NCI-H1105 (cell line): ENCODE measurements at regions not wholly inside any gene's neighbourhood (a gene's known extent, or its start where the extent isn't known, plus 50 kb on each side); places are given as distances from the start of the nearest gene placed in this dataset.

ENCODE experiments used
- DNase-seq: peaks from one replicate; lab custom pipeline; 2025; lab: John Stamatoyannopoulos, UW

DNA sequence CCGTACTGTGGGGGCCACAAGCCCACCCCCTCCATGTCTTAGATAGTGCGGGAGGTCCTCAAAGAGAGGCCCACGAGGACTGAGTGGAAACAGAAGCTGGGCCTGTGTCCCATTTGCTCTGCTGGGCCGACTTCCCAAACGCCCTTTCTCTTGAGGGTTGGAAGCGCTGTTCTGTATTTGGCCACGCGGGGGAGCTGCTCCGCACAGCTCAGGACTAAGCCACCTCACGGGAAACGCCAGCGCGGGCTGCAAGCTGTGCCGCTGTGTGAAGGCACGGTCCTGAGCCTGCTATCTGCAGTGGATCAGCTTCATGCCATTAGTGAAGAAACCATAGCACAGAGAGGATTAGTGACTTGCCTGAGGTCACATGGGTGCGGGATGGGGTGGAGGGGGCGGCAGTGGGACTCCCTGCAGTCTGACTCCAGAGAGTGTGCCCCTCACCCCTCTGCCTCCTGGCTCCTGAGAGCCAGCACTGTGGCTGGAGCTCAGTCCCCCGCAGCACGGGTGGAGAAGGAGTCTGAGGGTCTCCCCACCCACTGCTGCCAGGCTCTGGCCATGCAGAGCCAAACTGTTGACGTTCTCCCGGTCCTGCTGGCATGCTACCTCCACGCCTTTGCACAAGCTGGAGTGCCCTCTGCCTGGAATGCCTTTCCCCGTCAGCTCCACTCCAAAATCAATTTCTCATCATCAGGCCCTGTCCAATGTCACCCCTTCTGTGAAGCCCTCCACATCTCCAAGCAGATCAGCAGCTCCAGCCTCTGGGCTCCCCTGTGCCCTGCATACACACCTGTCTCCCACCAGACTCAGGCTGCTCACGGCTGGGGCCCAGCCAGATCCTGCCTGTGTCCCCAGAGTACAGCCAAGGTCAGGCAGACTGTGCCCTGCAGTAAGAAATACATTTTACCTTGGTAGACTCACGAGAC is 51.5 kb upstream of the LRRC32 start:
- DNase-seq: peak; percentile 68

DNA sequence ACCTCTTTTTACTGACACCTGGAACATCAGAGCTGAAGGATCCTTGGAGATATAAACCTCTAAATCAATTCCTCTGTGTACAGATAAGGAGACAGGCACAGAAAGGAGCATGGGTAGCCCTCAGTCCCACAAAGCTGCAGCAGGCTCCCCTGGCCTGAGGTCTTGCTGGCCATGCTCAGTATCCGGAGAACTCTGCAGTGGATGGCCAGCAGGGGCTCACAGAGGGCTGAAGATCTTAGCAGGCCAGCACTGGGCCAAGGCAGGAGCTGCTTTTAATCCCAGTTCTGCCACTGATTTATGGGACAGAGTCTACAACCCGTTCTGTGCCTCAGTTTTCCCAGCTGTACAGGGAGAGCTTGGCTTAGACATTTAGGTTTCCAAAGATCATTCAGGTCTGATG is 52.6 kb upstream of the LRRC32 start:
- no peak for DNase-seq

DNA sequence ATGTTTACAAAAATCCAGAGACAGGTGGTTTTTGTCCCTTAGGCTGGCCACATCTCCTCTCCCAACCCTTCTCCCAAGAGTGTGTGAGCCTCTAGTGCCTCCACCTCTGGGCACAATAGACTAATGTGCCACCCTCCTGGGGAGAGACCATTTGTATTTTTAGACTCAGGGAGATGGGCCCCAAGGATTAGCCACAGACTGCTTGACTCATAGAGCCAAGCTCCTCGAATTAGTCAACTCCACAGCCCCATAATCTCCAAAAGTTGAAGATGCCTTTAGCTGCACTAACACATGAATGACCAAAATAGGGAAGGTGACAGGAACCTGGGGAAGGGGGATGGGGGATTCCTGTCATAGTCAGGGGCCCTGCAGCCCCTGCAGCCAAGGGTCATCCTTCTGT is 53.0 kb upstream of the LRRC32 start:
- no peak for DNase-seq

DNA sequence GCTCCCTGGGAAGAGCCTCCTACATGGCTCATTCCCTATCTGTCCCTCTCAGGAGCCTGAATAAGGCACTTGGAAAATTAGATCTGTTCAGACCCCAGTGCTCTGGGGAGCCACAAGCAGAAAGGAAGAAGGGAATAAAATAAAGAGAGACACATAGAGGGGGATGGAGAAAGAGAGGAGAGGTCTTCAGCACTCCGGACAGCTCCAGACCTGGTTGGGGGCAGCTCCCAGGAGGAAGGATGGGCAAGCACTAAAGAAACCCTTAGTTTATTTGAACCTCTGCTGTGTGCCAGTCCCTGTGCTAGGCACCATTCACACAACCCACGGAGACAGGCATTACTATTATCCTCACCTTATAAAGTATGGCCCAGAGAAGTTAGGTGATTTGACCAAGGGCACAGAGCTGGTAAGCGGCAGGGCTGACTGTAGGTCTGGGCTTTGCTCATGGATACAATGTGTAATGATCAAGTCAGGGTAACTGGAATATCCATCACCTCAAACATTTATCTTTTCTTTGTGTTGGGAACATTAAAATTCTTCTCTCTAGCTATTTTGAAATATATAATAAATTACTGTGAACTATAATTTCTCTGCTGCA is 53.7 kb upstream of the LRRC32 start:
- no peak for DNase-seq

DNA sequence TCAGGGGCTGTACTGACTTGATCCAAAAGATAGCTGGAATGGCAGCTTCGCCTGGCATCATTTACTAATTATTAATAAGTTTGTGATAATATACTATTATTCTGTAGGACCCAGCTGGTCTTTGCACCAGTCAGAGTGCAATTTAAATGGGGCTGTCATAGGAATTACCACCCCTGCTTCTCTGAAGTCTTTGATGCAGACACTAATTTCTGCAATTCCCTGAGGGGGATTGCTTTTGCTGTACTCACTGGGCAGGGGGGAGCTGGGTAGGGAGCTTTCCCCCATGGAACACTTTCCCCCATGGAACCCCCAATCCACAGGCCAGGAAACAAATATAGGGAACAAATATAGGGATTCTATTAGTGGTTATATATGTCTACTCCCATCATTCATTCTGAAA is 54.9 kb upstream of the TSKU start:
- no peak for DNase-seq

DNA sequence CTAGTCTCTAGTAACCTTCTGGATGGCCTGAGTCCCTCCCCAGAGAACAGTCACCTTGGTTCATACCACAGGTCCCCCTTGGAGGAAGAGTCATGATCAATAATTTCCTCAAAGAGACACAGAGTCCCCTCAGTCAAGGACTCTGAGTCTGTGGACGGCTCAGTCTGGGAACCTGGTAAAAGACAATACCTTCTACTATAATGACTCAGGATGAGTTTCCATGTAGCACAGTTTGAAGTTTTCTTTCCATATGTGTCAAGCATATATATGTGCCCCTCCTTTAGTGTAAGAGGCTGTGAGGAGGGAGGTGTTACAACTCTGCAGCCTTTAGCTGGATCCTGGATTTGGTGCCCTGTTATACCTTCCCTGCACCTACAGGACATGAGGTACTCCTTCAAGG is 54.4 kb upstream of the TSKU start:
- DNase-seq: no peak

DNA sequence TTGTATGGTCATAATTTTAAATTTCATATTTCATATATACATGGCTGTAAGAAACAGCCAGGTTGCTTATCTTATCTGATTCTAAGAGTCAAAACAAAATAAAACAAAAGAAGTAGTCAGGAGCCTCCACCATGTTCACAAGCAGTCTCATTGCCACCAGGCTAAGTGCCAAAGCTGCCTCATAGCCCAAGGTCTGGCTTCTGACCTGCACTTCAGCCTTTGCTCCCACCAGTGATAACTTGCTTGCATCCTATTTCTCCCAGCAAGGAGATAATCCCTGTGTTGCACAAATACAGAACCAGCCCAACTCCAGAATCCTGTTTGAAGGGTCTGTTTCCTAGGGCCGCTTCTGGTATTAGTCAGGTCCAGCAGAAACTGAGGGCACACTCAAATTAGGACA is 53.9 kb upstream of the TSKU start:
- DNase-seq: no peak

DNA sequence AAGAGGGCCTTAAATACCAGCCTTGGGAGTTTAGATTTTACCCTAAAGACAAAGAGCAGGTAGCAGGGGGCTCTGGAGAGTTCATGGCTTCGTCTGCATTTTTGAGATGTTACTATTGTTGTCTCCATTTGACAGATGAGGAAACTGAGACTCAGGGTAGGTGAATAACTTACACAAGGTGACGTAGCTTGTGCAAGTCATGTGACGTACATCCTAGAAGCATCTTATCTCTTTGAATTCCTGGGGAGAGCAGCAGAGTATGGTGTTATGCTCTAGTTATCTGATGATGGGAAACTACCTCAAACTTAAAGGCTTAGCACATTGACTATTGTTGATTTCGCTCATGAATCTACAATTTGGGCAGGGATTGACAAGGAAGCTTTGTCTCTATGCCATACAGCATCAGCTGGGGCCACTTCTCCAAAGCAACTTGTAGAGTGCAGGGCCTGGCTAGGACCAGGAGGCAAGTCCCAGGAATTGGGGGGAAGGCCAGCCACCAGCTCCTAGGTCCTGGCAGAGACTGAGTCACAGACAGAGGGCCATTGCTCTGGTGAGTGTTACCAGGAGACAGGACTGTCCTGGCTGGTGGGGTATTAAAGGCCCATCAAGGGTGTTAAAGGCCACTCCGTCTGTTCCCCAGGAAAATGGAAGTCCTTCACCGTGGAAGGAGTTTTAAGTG is 52.1 kb upstream of the TSKU start:
- no peak for DNase-seq

DNA sequence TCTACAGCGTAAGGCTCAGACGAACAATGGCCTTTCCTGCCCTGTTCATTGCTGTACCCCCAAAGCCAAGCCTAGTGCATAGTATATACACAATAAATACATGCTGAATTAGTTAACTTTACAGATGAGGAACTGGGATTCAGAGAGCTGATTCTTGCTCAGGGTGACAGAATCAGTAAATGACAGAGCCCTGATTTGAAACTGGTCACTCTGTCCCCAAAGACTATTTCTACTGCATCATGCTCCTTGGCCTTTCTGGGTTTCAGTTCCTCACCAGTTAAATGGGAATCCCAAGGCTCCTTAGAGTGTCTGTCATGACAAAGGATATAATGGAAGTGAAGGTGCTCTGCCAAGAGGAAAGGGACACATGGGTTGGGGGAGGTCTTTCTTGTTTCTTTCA is 50.5 kb upstream of the TSKU start:
- no peak for DNase-seq
